Umbilical cord (tissue), 1 donor: ENCODE measurements at regions not wholly inside any gene's neighbourhood (a gene's known extent, or its start where the extent isn't known, plus 50 kb on each side); places are given as distances from the start of the nearest gene placed in this dataset.
A peak's percentile ranks its signal among the peaks of the same experiment; 100 is the strongest.

Source experiments
- DNase-seq: peaks from one replicate; pipeline ENCODE4 v3.0.0-alpha.2; 2015; ENCODE audit warnings: low spot score

- DNase-seq, result no peak
These were observed 400.4 kb downstream of the NXPE2 start for GRCh38 chr11:115078461-115079438.

GRCh38 chr11:115080923-115081680 is 402.8 kb downstream of the NXPE2 start:
- no peak for DNase-seq

GRCh38 chr11:115081972-115082371 is 403.6 kb downstream of the NXPE2 start:
- no peak for DNase-seq

- no peak for DNase-seq
These were observed 404.9 kb downstream of the NXPE2 start for GRCh38 chr11:115083144-115083806.

DNA sequence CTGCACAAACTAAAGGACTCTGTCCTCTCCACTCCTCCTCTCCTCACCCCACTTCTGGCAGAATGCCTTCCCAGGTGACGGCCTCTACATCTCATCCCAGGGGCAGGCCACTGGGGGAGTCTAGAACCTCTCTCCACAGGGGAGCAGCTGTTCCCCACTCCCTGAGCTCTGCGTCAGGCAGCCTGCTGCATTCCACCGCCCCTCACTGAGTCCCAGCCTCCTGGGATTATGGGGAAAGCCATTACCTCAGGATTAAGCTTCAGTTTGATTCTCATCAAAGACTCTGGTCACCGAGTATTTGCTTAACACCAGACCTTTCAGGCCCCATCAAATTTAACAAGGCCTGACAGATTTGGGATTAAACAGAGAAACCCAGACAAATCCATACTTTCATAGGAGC is 405.9 kb downstream of the NXPE2 start:
- DNase-seq, result no peak

- DNase-seq, result peak; percentile 27
These were observed 407.3 kb downstream of the NXPE2 start for GRCh38 chr11:115085461-115086210.

DNA sequence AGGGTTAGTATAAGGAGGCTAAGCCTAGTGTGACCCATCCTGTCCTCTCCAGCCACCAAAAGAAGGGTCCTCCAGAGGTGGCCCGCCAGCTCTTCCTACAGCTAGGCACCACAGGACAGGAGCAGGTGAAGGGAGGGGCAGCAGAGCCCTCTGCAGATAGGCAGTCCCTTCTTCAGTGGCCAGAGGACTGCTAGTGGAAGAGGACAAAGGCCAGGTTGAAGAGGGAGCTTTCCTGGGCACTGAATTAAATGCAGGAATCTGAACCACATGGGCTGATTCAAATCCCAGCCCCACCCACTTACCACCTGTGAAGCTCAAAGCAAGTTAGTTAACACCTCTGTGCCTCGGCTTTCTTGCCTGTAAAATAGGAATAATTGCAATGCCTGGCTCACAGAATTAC is 409.5 kb downstream of the NXPE2 start:
- no peak for DNase-seq

DNA sequence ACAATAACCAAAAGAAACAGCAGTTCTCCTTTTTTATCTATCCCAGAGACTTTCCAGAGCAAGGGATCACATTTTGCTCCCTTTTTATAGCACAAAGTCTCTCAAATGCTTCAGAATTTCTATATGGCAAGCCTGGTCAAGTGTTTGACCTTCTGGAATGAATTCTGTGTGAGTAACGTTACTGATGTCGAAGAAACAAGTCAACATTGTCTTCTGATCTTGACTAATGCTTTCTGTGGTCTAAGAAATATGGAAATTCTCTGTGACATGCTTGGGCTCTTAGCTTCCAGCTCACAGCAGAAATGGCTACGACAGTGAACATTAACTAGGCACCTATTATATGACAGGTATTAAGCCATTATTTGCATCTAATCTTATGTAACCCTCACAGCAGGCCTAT is 411.7 kb downstream of the CADM1 start:
- DNase-seq, result no peak

GRCh38 chr11:115097796-115098408 is 406.3 kb downstream of the CADM1 start:
- peak; percentile 76 for DNase-seq

GRCh38 chr11:115100706-115101105 is 403.5 kb downstream of the CADM1 start:
- no peak for DNase-seq

GRCh38 chr11:115103921-115104320 is 400.3 kb downstream of the CADM1 start:
- no peak for DNase-seq

DNA sequence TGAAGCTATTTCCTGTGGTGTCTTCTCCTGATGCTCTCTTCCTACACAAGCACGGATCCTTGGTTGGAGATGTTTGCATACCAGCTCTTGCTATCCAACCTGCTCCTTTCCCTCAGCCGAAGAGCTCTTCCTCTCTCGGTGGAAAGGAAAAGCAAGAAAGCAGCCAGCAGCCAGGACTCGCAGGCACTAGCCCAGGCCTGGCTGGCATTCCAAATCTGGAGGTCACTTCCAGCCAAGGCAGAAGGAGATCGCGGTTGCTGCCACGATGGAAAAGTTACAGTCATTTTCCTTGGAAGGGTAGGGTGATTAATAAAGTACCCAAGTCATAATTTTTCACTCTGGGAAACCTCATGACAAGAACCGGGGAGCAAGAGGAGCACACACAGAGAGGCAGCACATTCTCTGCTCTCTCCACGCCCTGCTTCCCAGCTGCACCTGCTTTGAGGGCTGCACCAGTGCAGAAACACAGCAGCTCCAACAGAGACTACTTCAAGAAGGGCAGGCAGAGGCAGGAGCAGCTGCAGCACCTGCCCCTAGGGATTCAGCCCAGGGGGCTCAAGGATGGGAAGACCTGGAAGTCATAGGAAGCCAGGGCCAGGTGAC is 399.3 kb downstream of the CADM1 start:
- DNase-seq, result no peak

- peak; percentile 21 for DNase-seq
These were observed 393.1 kb downstream of the CADM1 start for GRCh38 chr11:115111066-115111465.

DNA sequence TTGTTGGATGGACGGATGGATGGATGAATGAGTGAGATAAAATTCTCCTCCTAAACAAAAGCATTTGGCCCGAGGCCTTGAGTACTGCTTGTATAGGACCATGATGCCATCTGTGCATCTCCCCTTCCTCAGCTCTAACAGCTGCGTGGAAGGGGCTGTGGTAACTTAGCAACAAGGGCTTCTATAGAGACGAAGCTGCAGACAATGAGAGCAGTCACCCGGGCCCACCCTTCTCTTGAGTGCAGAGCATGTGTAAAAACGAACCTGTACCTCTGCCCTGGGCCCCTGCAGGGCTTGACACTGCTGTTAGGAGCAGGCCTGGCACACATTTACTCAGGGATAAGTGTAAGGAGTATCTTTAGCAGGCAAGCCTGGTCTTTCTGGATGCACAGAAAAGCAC is 391.5 kb downstream of the CADM1 start:
- DNase-seq, result no peak

DNA sequence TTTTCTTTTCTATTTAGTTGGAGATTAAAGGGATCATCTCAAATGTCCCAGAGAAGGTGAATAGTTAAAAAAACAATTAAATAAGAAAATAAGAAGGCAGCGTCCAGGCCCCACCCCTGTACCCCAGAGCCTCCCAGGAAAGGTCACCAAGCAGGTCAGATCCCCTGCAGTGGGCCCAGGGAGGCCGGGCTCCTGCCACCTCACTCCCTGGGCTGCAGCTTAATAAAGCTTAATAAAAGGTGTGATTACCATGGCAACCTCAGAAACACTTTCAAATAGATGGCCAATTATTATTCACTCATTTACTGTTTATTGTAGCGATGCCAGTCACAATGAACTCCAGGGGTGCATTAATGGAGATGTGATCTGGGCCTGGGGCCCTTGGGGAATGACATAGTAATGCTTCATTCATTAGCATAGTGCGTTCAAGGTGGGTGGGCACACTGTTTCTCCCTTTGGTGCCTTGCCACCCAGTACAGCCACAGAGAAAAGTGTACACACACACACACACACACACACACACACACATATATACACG is 386.2 kb downstream of the CADM1 start:
- no peak for DNase-seq

DNA sequence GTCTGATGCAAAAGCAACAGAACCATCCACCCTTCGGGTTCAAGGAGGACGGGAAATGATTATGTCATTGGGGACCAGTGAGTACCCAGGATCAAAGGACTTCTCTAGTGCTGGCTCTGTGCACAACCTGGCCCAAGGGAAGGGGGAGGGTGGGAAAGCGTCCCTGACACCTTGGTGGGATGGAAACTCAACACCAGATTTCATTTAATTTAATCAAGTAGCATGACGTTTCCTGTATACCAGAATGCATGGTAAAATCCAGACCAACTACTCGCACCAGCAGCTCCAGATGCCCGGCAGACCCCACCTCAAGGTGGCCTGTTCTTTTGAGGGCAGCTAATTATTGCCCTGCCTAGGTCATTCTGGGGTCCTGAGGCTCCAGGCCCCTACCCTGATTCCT is 385.1 kb downstream of the CADM1 start:
- no peak for DNase-seq
